Suppressor macrophage treated with lipopolysaccharide for 4 hours (primary cell): ENCODE measurements at regions not wholly inside any gene's neighbourhood (a gene's known extent, or its start where the extent isn't known, plus 50 kb on each side); places are given as distances from the start of the nearest gene placed in this dataset.

ENCODE experiments used
- DNase-seq: peaks from one replicate; pipeline ENCODE4 v3.0.0-alpha.2; 2020

DNA sequence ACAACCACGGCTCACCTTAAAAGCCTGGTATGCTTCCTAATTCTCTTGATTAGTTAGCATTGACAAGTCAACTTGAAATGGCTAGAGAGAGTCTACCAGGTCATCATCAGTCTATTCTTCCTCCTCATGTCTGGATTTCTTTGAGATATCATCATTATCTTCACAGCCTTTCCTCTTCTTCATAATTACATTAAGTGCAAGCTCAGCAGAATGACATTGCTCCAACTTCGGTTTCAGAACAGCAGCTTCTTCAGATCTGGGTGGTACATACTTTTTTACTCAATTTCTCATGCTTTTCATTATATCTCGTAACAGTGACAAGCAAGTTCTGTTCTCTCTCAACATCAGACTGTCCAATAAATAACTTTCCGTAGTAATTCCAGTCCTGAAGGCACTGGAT lies 337.5 kb upstream of the TENM3 start:
- no peak for DNase-seq

- DNase-seq = no peak
Measured at GRCh38 chr4:181908168-181908567, 335.0 kb upstream of the TENM3 start.

GRCh38 chr4:181909368-181909767 lies 333.8 kb upstream of the TENM3 start:
- no peak for DNase-seq

DNA sequence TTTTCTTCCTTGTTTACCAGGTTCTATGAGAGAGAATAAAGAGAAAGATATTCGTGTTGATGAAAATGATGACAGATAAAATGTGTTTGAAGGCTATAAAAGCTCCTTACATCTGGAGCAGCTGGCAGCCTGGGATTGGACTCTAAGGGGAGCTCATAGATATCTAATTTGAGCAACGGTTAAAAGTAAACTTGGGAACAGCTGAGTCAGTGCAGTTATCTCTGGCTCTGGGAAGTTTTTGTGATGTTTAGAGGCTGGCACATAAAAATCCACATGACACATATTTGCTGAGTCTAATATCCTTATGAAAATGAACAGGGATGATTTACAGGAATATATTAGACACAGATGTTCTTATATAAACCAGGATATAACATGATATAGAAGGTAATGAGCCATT lies 331.8 kb upstream of the TENM3 start:
- no peak for DNase-seq

- DNase-seq = no peak
Measured at GRCh38 chr4:181933471-181933870, 309.7 kb upstream of the TENM3 start.

DNA sequence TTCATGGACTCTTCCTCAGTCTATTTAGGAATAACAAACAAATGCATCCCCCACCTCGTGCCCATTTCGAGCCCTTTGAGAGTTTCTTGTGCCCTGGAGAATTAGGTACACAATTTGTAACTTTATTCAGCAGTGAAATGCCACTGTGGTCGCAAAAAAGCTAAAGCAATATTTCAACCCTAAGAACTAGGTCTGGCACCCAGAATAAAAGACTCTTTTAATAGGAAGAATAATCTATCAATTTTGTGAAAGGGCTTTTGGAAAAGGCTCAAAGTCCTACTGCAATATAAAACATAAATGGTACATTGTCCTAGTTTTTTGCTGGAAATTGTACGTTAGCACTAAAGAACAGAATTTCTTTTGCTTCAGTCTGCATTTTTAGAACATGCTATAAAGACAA lies 304.6 kb upstream of the TENM3 start:
- DNase-seq = no peak

- no peak for DNase-seq
Measured at GRCh38 chr4:181939199-181939945, 303.8 kb upstream of the TENM3 start.

- DNase-seq = no peak
Measured at GRCh38 chr4:181944527-181944926, 298.7 kb upstream of the TENM3 start.

DNA sequence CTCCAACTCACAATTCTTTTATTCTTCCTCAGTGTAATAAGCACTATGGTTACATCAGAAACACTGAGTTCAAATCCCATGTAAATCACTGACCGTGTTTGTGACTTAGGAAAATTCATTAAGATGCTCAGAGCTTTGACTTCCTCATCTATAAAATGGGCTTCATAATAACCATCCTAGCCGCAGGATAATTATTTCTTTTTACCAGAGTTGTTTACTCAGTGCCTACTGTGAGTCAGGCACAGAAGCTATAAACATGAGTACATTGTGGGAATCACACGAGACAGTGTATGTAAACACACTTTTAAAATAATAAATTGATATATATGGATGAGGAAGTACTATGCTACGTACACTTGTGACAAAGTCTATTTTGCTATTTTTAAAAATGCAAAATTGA lies 296.3 kb upstream of the TENM3 start:
- no peak for DNase-seq

- no peak for DNase-seq
Measured at GRCh38 chr4:181948839-181949382, 294.3 kb upstream of the TENM3 start.

GRCh38 chr4:181949704-181950312 lies 293.4 kb upstream of the TENM3 start:
- DNase-seq = no peak

- DNase-seq = no peak
Measured at GRCh38 chr4:181950372-181951127, 292.7 kb upstream of the TENM3 start.

DNA sequence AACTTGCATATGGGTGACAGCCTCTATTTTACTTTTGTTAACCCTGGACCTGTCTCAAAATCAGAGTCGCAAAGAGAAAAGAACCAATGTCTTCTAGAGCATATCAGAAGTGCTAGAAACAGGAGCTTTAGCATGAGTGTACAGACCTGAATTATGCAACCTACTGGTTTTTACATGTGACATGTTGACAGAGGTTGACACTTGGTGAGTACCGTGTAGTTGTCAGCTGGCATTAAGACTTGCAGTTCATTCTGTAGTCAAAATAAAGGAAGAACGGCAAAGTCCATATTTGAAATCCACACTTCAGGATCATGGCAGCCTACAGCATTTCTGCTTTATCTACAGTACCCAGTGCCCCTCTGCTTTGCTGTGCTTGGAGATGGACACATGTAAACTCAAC lies 291.9 kb upstream of the TENM3 start:
- DNase-seq = no peak

- DNase-seq = no peak
Measured at GRCh38 chr4:181952478-181952877, 290.7 kb upstream of the TENM3 start.

DNA sequence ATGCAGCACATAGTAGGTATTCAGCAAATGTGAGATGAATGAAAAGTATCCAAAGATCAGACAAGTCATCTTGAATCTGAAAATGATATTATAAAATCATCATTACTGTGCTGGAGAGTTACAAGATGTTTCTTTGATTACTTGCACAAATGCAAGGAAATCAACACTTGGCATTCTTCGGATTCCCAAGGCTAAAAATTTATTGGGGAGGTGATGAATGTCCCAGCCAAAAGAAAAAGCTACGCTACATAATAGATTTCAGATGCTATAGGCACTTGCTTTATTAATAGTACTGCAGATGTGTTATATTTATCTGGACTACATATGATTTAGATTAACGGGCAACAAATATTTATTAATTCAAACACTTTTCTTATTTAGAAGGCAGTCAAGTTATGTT lies 286.7 kb upstream of the TENM3 start:
- no peak for DNase-seq

GRCh38 chr4:181957088-181957487 lies 286.1 kb upstream of the TENM3 start:
- no peak for DNase-seq

GRCh38 chr4:181958446-181958845 lies 284.8 kb upstream of the TENM3 start:
- no peak for DNase-seq

DNA sequence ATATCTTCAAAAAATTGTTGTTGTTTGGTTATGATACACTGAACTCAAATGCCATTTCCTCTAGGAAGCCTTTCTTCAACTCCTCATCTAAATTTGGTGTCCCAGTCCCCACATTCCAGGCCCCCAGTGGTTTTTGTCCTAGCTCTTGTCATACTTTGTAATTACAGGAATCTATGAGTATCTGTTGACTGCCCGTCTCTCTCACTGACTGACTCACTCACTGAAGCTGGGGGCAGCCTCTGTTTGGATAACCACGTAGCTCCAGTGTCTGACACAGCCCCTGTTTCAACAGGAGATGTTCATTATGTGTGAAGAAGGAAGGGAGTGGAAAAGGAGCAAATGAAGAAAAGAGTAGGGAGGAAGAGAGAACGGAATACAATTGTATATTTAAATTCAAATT lies 284.1 kb upstream of the TENM3 start:
- no peak for DNase-seq

DNA sequence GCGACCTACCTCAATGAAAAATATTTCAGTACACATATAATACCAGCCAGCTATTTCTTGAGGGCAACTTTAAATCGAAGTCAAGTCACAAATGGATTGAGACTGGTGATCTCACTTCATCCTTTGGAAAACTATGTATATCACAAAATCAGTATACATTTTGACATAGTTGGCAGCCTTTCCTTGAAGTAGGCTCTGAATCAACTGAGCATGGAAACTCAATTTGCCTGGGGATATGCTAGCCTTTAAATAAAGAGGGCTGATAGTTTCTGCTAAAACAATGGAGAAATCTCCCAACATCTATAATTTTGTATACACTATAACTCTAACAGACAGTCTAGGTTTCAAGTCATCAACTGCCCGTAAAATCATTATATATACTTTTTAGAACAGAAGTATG lies 282.8 kb upstream of the TENM3 start:
- no peak for DNase-seq

DNA sequence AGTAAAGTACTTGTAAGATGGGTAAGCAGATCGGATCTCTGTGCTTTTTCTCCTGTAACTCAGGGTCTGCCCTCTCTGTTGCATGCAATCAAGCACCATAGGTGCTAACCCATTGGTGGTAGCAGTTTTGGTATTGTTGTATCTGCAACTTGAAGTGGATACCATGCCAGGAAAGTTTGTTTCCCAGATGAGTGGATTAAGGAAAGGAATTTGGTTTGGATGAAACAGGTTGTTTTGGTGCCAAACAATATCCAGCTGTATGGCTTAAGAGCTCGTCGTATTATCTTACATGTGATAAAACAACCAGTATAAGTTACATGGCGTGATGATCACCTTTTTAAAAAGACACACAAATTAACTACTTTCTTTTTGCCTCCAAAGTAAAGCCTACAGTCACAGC lies 280.9 kb upstream of the TENM3 start:
- no peak for DNase-seq

DNA sequence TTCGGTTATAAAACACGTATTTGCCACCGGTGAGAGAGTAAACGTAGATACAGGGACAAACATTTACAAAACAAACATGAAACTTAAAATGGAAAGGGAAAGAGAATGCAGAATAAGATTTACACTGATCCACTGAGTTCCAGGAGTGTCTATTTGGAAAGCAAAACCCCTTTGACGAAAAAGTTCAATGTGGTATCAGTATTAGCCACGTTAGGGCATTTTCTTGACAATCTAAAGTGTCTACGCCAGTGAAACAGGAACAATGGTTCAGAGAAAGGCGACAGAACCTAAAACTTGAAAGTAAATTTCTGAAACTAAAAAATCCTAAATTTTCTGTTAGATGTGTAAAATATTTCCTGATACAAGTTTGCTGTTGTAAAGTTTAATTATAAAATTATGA lies 278.5 kb upstream of the TENM3 start:
- no peak for DNase-seq

- DNase-seq = no peak
Measured at GRCh38 chr4:181966104-181966551, 277.1 kb upstream of the TENM3 start.

GRCh38 chr4:181967401-181967800 lies 275.8 kb upstream of the TENM3 start:
- no peak for DNase-seq

- DNase-seq = no peak
Measured at GRCh38 chr4:181968371-181968770, 274.8 kb upstream of the TENM3 start.
